ENCODE measurements at regions not wholly inside any gene's neighbourhood (a gene's known extent, or its start where the extent isn't known, plus 50 kb on each side); places are given as distances from the start of the nearest gene placed in this dataset.
A peak's percentile ranks its signal among the peaks of the same experiment; 100 is the strongest.

DNA sequence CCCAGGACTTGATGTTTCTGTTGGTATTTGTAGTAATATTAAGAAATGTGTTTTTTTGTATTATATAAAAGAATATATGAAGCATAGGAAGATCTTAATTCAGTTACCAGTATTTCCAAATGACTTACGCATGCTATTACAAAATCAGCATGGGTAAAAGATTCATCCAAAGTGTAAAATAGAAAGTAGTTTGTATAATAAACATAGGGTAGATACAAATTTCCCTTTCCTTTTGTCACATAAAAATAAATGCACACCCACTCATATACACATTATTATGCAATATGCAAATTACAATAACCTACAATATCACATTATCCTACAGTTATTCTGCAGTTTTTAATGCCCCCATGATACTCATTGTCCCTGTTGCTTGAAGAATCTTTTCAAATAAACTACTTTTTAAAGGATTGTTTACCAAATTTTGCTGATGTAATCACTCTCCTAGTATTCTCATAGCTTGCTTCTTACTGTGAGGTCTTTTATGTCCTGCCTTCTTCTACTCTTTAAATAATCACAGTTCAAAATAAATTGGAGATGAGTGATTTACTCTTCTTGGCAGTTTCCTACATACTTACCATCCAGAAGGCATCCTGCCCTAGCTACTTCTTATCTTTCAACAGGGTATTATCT, 244.0 kb downstream of the CASP12 start:
- H3K27me3 ChIP-seq (ENCODE audit: control insufficient read depth in 2 of 2, insufficient read depth in 2 of 2, low read length in 2 of 2) = no peaks in the 10 kb centered on the region
- H3K36me3 ChIP-seq (ENCODE audit: control insufficient read depth, insufficient read depth, low read length) = no peaks in the 10 kb centered on the region
- in situ Hi-C loops (cut with MboI) (no loop called here), intact Hi-C loops (cut with micrococcal nuclease) (no loop called here)
- H3K79me2 ChIP-seq (ENCODE audit: control insufficient read depth, insufficient read depth, low read length) = no peaks in the 10 kb centered on the region
- no peaks in the 10 kb centered on the region for H3K4me1 ChIP-seq (replicated peaks in 1 of 2; ENCODE audit: control insufficient read depth in 2 of 2, insufficient read depth in 2 of 2, low read length in 2 of 2)
- DNase-seq (ENCODE audit: extremely low read depth in 1 of 4, low spot score in 3 of 4) = no peak
- CTCF ChIA-PET (ENCODE audit: low intra/inter-chr PET ratio) = no interaction called here
- 0 out of 2 replicates have a peak, but pooled peaks cover 2% of the 10 kb centered on the region for H3K9me3 ChIP-seq (replicated peaks; ENCODE audit: control insufficient read depth, insufficient read depth, low read depth, low read length)
- WGBS (ENCODE audit: insufficient coverage, low coverage, missing lambda C conversion rate) = 11% methylated on average over 1 of the region's 1 CpG
- no peak for ATAC-seq
- no peak overlapping the region for H3K9ac ChIP-seq (ENCODE audit: insufficient read depth in 1 of 2, low read depth in 2 of 2, low read length in 2 of 2)
- H3K27ac ChIP-seq (ENCODE audit: extremely low read depth, low read depth, low read length) = no peak overlapping the region
- POLR2A ChIA-PET = no interaction called here
- no peak overlapping the region for H3K4me3 ChIP-seq
- no peak overlapping the region for H3K4me2 ChIP-seq (ENCODE audit: insufficient read depth, low read length)
- TF ChIP-seq PRPF4 (IDR thresholded peaks at IDR 0.05; ENCODE audit: insufficient read depth, low read depth, low read length, poor library complexity, severe bottlenecking) (no peak), CEBPG (CRISPR knock-in tag; IDR thresholded peaks at IDR 0.05) (no peak), CEBPG (tag; conservative IDR thresholded peaks at IDR 0.05 in 1 of 2, IDR thresholded peaks at IDR 0.05 in 1 of 2) (0 out of 4 replicates have a peak, but pooled peaks of 1 of the 2 experiments have one; percentile 7), MAFK (IDR thresholded peaks at IDR 0.05; ENCODE audit: low read length) (0 out of 2 replicates have a peak, but pooled peaks have one; percentile 9), NELFE (IDR thresholded peaks at IDR 0.05; ENCODE audit: insufficient read depth, insufficient read length) (no peak), TRIM28 (IDR thresholded peaks at IDR 0.05) (no peak)
- TF ChIP-seq, protein P1, sequence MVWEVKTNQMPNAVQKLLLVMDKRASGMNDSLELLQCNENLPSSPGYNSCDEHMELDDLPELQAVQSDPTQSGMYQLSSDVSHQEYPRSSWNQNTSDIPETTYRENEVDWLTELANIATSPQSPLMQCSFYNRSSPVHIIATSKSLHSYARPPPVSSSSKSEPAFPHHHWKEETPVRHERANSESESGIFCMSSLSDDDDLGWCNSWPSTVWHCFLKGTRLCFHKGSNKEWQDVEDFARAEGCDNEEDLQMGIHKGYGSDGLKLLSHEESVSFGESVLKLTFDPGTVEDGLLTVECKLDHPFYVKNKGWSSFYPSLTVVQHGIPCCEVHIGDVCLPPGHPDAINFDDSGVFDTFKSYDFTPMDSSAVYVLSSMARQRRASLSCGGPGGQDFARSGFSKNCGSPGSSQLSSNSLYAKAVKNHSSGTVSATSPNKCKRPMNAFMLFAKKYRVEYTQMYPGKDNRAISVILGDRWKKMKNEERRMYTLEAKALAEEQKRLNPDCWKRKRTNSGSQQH (CRISPR knock-in tag; IDR thresholded peaks at IDR 0.05) = no peak
- H4K20me1 ChIP-seq (replicated peaks; ENCODE audit: control insufficient read depth, insufficient read depth, low read length) = no peaks in the 10 kb centered on the region
- no peaks in the 10 kb centered on the region for H3K9me1 ChIP-seq (ENCODE audit: control insufficient read depth, insufficient read depth, low read length)
- FAIRE-seq = no peak
- no peak overlapping the region for H2AFZ ChIP-seq (ENCODE audit: low read depth, low read length)
- BruUV-seq (replicated peaks) = no TSS peak

Measured in K562 (cell line).